Right lobe of liver (tissue), 6 donors: ENCODE measurements at regions not wholly inside any gene's neighbourhood (a gene's known extent, or its start where the extent isn't known, plus 50 kb on each side); places are given as distances from the start of the nearest gene placed in this dataset.

ENCODE experiments used
- ATAC-seq, 4 donors: fragments of 200-7000 bp; cut with Tn5 transposase; one replicate each; pipeline ENCODE4 v1.9.1; 2020; ENCODE audit warnings: mild to moderate bottlenecking in 4 of 4, moderate library complexity in 4 of 4
- DNase-seq, 3 donors: peaks; one replicate each; pipeline ENCODE4 v3.0.0-alpha.2; 2020
- H3K27ac ChIP-seq, 3 donors: fragments of 200-600 bp; one replicate each; pipeline ENCODE4 v1.8.0; 2022
- H3K27me3 ChIP-seq, 2 donors: fragments of 200-600 bp; one replicate each; pipeline ENCODE4 v1.8.0; 2022
- H3K36me3 ChIP-seq, 4 donors: fragments of 200-600 bp; sonication (generic) in 1 of 4; one replicate each; pipeline versions ENCODE4 v1.5.1 to v1.8.0; 2017 to 2022; ENCODE audit warnings: control low read depth in 1 of 4
- H3K4me1 ChIP-seq, 4 donors: fragments of 200-600 bp; sonication (generic) in 1 of 4; one replicate each; pipeline versions ENCODE4 v1.5.1 to v1.8.0; 2017 to 2022; ENCODE audit warnings: control low read depth in 1 of 4
- H3K4me3 ChIP-seq, 3 donors: fragments of 200-600 bp; one replicate each; pipeline ENCODE4 v1.8.0; 2022
- H3K9me3 ChIP-seq, 4 donors: fragments of 200-600 bp; sonication (generic) in 1 of 4; one replicate each; pipeline versions ENCODE4 v1.5.1 to v1.8.0; 2017 to 2022; ENCODE audit warnings: control low read depth in 1 of 4
- POLR2A ChIP-seq: fragments of 450-650 bp; IDR thresholded peaks from one replicate; pipeline ENCODE4 v1.6.1; 2017; ENCODE audit warnings: antibody characterized with exemption, mild to moderate bottlenecking
- WGBS: methylation state at CpG from one replicate; pipeline ENCODE4 v1.1.6; 2018; ENCODE audit warnings: low coverage, low lambda C conversion rate; ENCODE audit not compliant: insufficient coverage; ENCODE audit errors: missing lambda C conversion rate; 5-methylcytosine and 5-hydroxymethylcytosine counted together
- intact Hi-C, 2 donors: fragments of 100-400 bp; cut with DNase I; formaldehyde crosslinking; loops; one replicate each; pipeline versions ENCODE4 v1.11.2 to v1.14.1; 2022
- TF ChIP-seq, protein P1 (sequence below), 4 donors: fragments of 200-600 bp in 3 of 4; fragments of 450-650 bp in 1 of 4; IDR thresholded peaks; one replicate each; pipeline versions ENCODE4 v1.5.1 to v1.8.0; 2016 to 2022; ENCODE audit warnings: antibody characterized with exemption in 4 of 4, mild to moderate bottlenecking in 2 of 4
- donor health status: DM: no; HTN: yes; CAD: no.
- donor health status: DM: no; HTN: no; CAD: no.
- donor health status: DM: no; HTN: no; CAD: no.
- donor health status: DM: no; HTN: yes; CAD: no.
- donor health status: DM: no; HTN: yes; CAD: no.

DNA sequence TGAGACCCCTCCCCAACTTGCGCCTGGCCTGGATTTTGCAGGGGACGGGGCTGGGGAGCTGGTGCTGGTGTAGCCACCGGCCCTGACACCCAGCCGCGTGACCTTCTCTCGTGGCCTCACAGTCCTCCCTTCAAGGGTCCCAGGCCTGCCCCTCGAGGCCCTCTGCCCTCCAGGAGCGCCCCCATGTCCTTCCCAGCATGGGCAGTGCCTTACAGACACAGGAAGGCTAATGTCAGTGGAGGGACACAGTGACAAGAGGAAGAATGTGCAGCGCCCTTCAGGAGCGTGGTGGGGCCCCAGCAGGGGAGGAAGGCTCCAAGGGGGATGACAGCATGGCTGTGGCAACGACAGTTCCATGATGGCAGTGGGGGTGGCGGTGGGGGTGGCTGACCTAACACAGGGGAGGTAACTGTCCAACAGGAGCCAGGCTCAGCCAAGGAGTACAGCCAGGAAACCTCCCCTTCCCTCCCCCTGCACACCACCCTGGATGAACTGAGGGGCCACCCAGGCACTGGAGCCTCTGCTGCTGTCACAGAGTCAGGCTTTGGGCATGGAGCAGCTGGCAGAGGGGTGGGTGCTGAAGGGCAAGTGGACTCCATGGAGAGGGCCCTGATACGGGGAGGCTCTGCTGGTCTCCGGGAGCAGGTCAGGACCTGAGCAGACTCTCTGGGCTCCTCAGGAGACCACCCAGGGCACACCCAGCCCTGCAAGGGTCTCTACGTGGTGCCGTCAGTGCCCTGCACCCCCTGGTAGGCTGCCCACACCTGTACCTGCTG is 76.0 kb upstream of the RET start:
- no peaks in the 10 kb centered on the region for H3K27me3 ChIP-seq
- no peak overlapping the region for H3K27ac ChIP-seq
- intact Hi-C loops: no loop called here
- no peaks in the 10 kb centered on the region for H3K4me1 ChIP-seq
- H3K9me3 ChIP-seq: no peaks in the 10 kb centered on the region
- DNase-seq (peak in 2 of 3 donors; percentile 38 to 45), ATAC-seq (peak in 1 of 4 donors; percentile 14)
- no peak overlapping the region for H3K4me3 ChIP-seq
- 0% methylated on average over 1 of the region's 16 CpGs for WGBS
- no peaks in the 10 kb centered on the region for H3K36me3 ChIP-seq
- TF ChIP-seq, protein P1, sequence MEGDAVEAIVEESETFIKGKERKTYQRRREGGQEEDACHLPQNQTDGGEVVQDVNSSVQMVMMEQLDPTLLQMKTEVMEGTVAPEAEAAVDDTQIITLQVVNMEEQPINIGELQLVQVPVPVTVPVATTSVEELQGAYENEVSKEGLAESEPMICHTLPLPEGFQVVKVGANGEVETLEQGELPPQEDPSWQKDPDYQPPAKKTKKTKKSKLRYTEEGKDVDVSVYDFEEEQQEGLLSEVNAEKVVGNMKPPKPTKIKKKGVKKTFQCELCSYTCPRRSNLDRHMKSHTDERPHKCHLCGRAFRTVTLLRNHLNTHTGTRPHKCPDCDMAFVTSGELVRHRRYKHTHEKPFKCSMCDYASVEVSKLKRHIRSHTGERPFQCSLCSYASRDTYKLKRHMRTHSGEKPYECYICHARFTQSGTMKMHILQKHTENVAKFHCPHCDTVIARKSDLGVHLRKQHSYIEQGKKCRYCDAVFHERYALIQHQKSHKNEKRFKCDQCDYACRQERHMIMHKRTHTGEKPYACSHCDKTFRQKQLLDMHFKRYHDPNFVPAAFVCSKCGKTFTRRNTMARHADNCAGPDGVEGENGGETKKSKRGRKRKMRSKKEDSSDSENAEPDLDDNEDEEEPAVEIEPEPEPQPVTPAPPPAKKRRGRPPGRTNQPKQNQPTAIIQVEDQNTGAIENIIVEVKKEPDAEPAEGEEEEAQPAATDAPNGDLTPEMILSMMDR (IDR thresholded peaks at IDR 0.05): no peak
- TF ChIP-seq POLR2A: no peak

DNA sequence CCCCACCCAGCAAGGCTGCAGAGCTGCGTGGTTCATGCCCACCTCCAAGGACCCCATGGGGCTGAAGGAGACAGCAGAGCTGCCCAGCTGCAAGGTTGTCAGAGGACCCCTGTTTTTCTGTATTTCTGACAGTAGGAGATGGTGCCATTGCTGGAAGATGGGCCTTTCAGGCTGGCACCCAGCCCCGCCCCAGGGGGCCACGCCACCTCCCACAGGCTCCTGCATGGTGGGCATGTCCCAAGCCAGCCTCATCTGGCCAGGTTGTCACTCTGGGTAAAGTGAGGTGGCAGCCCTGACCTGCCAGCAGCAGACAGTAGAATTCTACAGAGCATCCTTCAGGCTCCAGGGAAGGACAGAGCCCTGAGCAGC is 75.5 kb upstream of the RET start:
- no peak overlapping the region for H3K27ac ChIP-seq
- no peaks in the 10 kb centered on the region for H3K27me3 ChIP-seq
- no peaks in the 10 kb centered on the region for H3K36me3 ChIP-seq
- TF ChIP-seq, protein P1 (IDR thresholded peaks at IDR 0.05): no peak
- no peak for TF ChIP-seq POLR2A
- no peaks in the 10 kb centered on the region for H3K9me3 ChIP-seq
- WGBS: no CpG with 5 or more reads among the region's 3 CpGs
- DNase-seq (peak in 1 of 3 donors; percentile 40), ATAC-seq (no peak)
- intact Hi-C loops: no loop called here
- H3K4me1 ChIP-seq: no peaks in the 10 kb centered on the region
- H3K4me3 ChIP-seq: no peak overlapping the region

- DNase-seq (no peak), ATAC-seq (no peak)
- no peaks in the 10 kb centered on the region for H3K4me1 ChIP-seq
- no peak overlapping the region for H3K4me3 ChIP-seq
- intact Hi-C loops: no loop called here
- no peaks in the 10 kb centered on the region for H3K27me3 ChIP-seq
- H3K36me3 ChIP-seq: no peaks in the 10 kb centered on the region
- WGBS: 42% methylated on average over 4 of the region's 6 CpGs
- TF ChIP-seq, protein P1 (IDR thresholded peaks at IDR 0.05): no peak
- TF ChIP-seq POLR2A: no peak
- H3K27ac ChIP-seq: no peak overlapping the region
- no peaks in the 10 kb centered on the region for H3K9me3 ChIP-seq
These were observed 74.3 kb upstream of the RET start for GRCh38 chr10:43002596-43002995.

- no peaks in the 10 kb centered on the region for H3K9me3 ChIP-seq
- TF ChIP-seq POLR2A: no peak
- TF ChIP-seq, protein P1 (IDR thresholded peaks at IDR 0.05): no peak
- DNase-seq (no peak), ATAC-seq (no peak)
- H3K27ac ChIP-seq: no peak overlapping the region
- intact Hi-C loops: no loop called here
- no peaks in the 10 kb centered on the region for H3K4me1 ChIP-seq
- WGBS: 60% methylated on average over 1 of the region's 1 CpG
- no peaks in the 10 kb centered on the region for H3K27me3 ChIP-seq
- H3K36me3 ChIP-seq: no peaks in the 10 kb centered on the region
- no peak overlapping the region for H3K4me3 ChIP-seq
These were observed 70.4 kb upstream of the RET start for GRCh38 chr10:43006490-43006889.
